Natural killer cell (primary cell): ENCODE measurements at regions not wholly inside any gene's neighbourhood (a gene's known extent, or its start where the extent isn't known, plus 50 kb on each side); places are given as distances from the start of the nearest gene placed in this dataset.

Experiments
- ATAC-seq, 3 donors: fragments of 150-1000 bp in 2 of 3; fragments of 200-7000 bp in 1 of 3; cut with Tn5 transposase; 1 replicate in 1 of 3; 2 replicates in 2 of 3; pipeline ENCODE4 v1.10.0; 2021; ENCODE audit warnings: mild to moderate bottlenecking in 2 of 3, moderate library complexity in 2 of 3
- DNase-seq, 2 donors: peaks; one replicate each; pipeline versions ENCODE4 v3.0.0 to v3.0.0-alpha.2; 2013 to 2021; ENCODE audit warnings: mixed read lengths in 1 of 2
- H3K27ac ChIP-seq: one replicate; pipeline ENCODE4 v1.5.1; 2013; ENCODE audit warnings: mild to moderate bottlenecking, low read length
- H3K27me3 ChIP-seq: one replicate; pipeline ENCODE4 v1.6.1; 2013; ENCODE audit warnings: low read length; ENCODE audit not compliant: control insufficient read depth, insufficient read depth
- H3K36me3 ChIP-seq: one replicate; pipeline ENCODE4 v1.6.1; 2013; ENCODE audit warnings: low read length; ENCODE audit not compliant: control insufficient read depth, insufficient read depth
- H3K4me1 ChIP-seq: one replicate; pipeline ENCODE4 v1.6.1; 2013; ENCODE audit warnings: low read length; ENCODE audit not compliant: control insufficient read depth, insufficient read depth
- H3K4me3 ChIP-seq: one replicate; pipeline ENCODE4 v1.5.1; 2013; ENCODE audit warnings: low read length
- H3K9me3 ChIP-seq: one replicate; pipeline ENCODE4 v1.6.1; 2013; ENCODE audit warnings: low read length; ENCODE audit not compliant: control insufficient read depth, insufficient read depth
- H3K27ac Mint-ChIP-seq, 2 donors: one replicate each; pipeline ENCODE4 v1.8.0; 2022; ENCODE audit warnings: mild to moderate bottlenecking in 2 of 2, mixed read lengths in 2 of 2, moderate library complexity in 1 of 2
- H3K27me3 Mint-ChIP-seq, 2 donors: one replicate each; pipeline ENCODE4 v1.8.0; 2022; ENCODE audit warnings: low read depth in 2 of 2, mixed read lengths in 2 of 2
- H3K36me3 Mint-ChIP-seq: one replicate; pipeline ENCODE4 v1.8.0; 2022; ENCODE audit warnings: mixed read lengths
- H3K4me1 Mint-ChIP-seq, 2 donors: one replicate each; pipeline ENCODE4 v1.8.0; 2022; ENCODE audit warnings: mixed read lengths in 2 of 2
- H3K4me3 Mint-ChIP-seq: one replicate; pipeline ENCODE4 v1.8.0; 2022; ENCODE audit warnings: mild to moderate bottlenecking, moderate library complexity, mixed read lengths
- H3K9me3 Mint-ChIP-seq, 2 donors: one replicate each; pipeline ENCODE4 v1.8.0; 2022; ENCODE audit warnings: mixed read lengths in 2 of 2
- CTCF ChIP-seq: fragments of 200-600 bp; IDR thresholded peaks from one replicate; pipeline ENCODE4 v1.8.0; 2022; ENCODE audit warnings: antibody characterized with exemption
- WGBS: methylation state at CpG from one replicate; pipeline ENCODE4 v1.1.7; 2013; ENCODE audit warnings: missing lambda C conversion rate; ENCODE audit not compliant: insufficient coverage; 5-methylcytosine and 5-hydroxymethylcytosine counted together
- intact Hi-C: fragments of 100-400 bp; cut with micrococcal nuclease; formaldehyde crosslinking; loops from one replicate; pipeline ENCODE4 v1.14.2; 2022

GRCh38 chr13:70183041-70183440, 74.8 kb upstream of the KLHL1 start:
- ATAC-seq: no peak
- Mint-ChIP-seq H3K4me1 (no peaks in the 10 kb centered on the region), H3K27ac (no peak overlapping the region), H3K9me3 (peaks cover 4 to 9% of the 10 kb centered on the region in 2 donors), H3K4me3 (no peak overlapping the region), H3K27me3 (no peaks in the 10 kb centered on the region), H3K36me3 (peaks cover 11% of the 10 kb centered on the region)
- no peak for DNase-seq
- no peaks in the 10 kb centered on the region for H3K9me3 ChIP-seq
- TF ChIP-seq CTCF: no peak
- no CpG with 5 or more reads among the region's 2 CpGs for WGBS
- no peak overlapping the region for H3K4me3 ChIP-seq
- no peak overlapping the region for H3K27ac ChIP-seq
- intact Hi-C loops: no loop called here
- no peaks in the 10 kb centered on the region for H3K4me1 ChIP-seq
- H3K27me3 ChIP-seq: no peaks in the 10 kb centered on the region
- H3K36me3 ChIP-seq: no peaks in the 10 kb centered on the region
